ENCODE measurements at regions not wholly inside any gene's neighbourhood (a gene's known extent, or its start where the extent isn't known, plus 50 kb on each side); places are given as distances from the start of the nearest gene placed in this dataset.

DNA sequence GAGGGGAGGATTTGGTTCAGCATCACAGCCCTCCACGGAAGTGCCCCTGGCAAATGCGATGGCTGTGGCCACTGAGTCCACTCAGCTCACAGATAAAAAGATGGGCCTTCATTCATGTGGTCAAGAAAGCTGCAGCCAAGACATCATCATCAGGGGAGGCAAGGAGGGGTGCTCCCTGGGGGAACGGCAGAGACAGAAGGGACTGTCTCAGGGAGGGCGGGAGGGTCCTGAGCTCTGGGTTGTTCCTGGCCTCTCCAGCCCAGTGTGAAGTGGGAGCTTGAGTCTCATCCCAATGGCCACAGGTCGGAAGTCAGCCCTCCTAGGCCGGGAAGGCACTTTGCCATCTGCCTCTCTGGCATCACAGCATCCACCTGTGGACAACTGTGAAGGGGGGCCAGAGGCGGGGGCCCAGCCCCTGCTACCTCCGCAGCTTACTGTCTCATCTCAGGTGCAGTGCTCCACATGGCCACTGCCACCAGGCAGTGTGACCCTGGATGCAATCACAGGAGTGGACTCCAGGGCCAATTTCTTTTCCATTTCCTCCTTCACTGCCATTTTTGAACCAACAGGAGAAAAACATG lies 137.8 kb upstream of the SOX1 start:
- no peak overlapping the region for H2AFZ ChIP-seq (ENCODE audit: control insufficient read depth, low read depth, low read length)
- H3K4me2 ChIP-seq (ENCODE audit: control insufficient read depth, insufficient read depth) = no peak overlapping the region
- POLR2A ChIA-PET = no interaction called here
- in situ Hi-C loops (cut with MboI) (loop anchor here (5.0 kb wide), 1 partner anchor 48 kb away; no protein-coding TSS in a partner anchor), intact Hi-C loops (cut with micrococcal nuclease; ENCODE audit: unreplicated experiment) (no loop called here)
- H3K36me3 ChIP-seq (ENCODE audit: control insufficient read depth in 2 of 2, insufficient read depth in 2 of 2, low read length in 1 of 2) = no peaks in the 10 kb centered on the region
- H3K9me3 ChIP-seq (replicated peaks; ENCODE audit: control insufficient read depth, insufficient read depth, low read length) = no peaks in the 10 kb centered on the region
- H3K9ac ChIP-seq (ENCODE audit: control insufficient read depth, insufficient read depth, low read length) = no peak overlapping the region
- H3K4me3 ChIP-seq = no peak overlapping the region
- BruUV-seq (replicated peaks) = no TSS peak
- H4K20me1 ChIP-seq (ENCODE audit: control insufficient read depth, insufficient read depth) = no peaks in the 10 kb centered on the region
- FAIRE-seq (no peak), ATAC-seq (no peak), DNase-seq (ENCODE audit: low read depth, low spot score) (no peak)
- no peak overlapping the region for H3K27ac ChIP-seq (ENCODE audit: control insufficient read depth, insufficient read depth)
- SMC1A ChIA-PET (ENCODE audit: uncharacterized antibody, unreplicated experiment) = no interaction called here
- no peaks in the 10 kb centered on the region for H3K27me3 ChIP-seq (replicated peaks in 1 of 2; ENCODE audit: control insufficient read depth in 2 of 2, insufficient read depth in 2 of 2, low read length in 1 of 2)
- no peaks in the 10 kb centered on the region for H3K79me2 ChIP-seq (ENCODE audit: control insufficient read depth, insufficient read depth, low read length)
- no peak for TF ChIP-seq POLR2AphosphoS5 (IDR thresholded peaks at IDR 0.05; ENCODE audit: low read length)
- no peak for TF ChIP-seq ETV6 (conservative IDR thresholded peaks at IDR 0.05 in 1 of 2, IDR thresholded peaks at IDR 0.05 in 1 of 2; ENCODE audit: borderline replicate concordance in 1 of 2, low read depth in 1 of 2)
- no peak for TF ChIP-seq KDM1A (IDR thresholded peaks at IDR 0.05; ENCODE audit: borderline replicate concordance)
- H3K4me1 ChIP-seq (ENCODE audit: control insufficient read depth, insufficient read depth, low read length) = no peaks in the 10 kb centered on the region
- WGBS (ENCODE audit: insufficient coverage, insufficient replicate concordance, low lambda C conversion rate, missing lambda C conversion rate) = 26% methylated on average over 6 of the region's 8 CpGs
- CTCF ChIA-PET = no interaction called here
- RAD21 ChIA-PET (ENCODE audit: unreplicated experiment) = no interaction called here

- Histone ChIP-seq H2AFZ (ENCODE audit: control insufficient read depth, low read depth, low read length) (no peak overlapping the region), H3K27ac (ENCODE audit: control insufficient read depth, insufficient read depth) (no peak overlapping the region), H3K36me3 (ENCODE audit: control insufficient read depth in 2 of 2, insufficient read depth in 2 of 2, low read length in 1 of 2) (no peaks in the 10 kb centered on the region), H3K27me3 (replicated peaks in 1 of 2; ENCODE audit: control insufficient read depth in 2 of 2, insufficient read depth in 2 of 2, low read length in 1 of 2) (no peaks in the 10 kb centered on the region), H4K20me1 (ENCODE audit: control insufficient read depth, insufficient read depth) (no peaks in the 10 kb centered on the region), H3K4me1 (ENCODE audit: control insufficient read depth, insufficient read depth, low read length) (no peaks in the 10 kb centered on the region), H3K79me2 (ENCODE audit: control insufficient read depth, insufficient read depth, low read length) (no peaks in the 10 kb centered on the region), H3K9me3 (replicated peaks; ENCODE audit: control insufficient read depth, insufficient read depth, low read length) (no peaks in the 10 kb centered on the region; the same call in 2 of the 3 replicates), H3K4me2 (ENCODE audit: control insufficient read depth, insufficient read depth) (no peak overlapping the region), H3K9ac (ENCODE audit: control insufficient read depth, insufficient read depth, low read length) (no peak overlapping the region), H3K4me3 (no peak overlapping the region)
- RAD21 ChIA-PET (ENCODE audit: unreplicated experiment) = no interaction called here
- TF ChIP-seq FOXK2 (IDR thresholded peaks at IDR 0.05) = no peak
- no peak for FAIRE-seq
- DNase-seq (ENCODE audit: low read depth, low spot score) = no peak
- CTCF ChIA-PET = interaction anchor here (0.6 kb wide), 1 partner anchor 397 kb away, joined by 4 read pairs; no protein-coding TSS in a partner anchor
- intact Hi-C loops (cut with micrococcal nuclease; ENCODE audit: unreplicated experiment) = no loop called here
- SMC1A ChIA-PET (ENCODE audit: uncharacterized antibody, unreplicated experiment) = no interaction called here
- no peak for ATAC-seq
- in situ Hi-C loops (cut with MboI) = no loop called here
- POLR2A ChIA-PET = no interaction called here
- no TSS peak for BruUV-seq (replicated peaks)
- WGBS (ENCODE audit: insufficient coverage, insufficient replicate concordance, low lambda C conversion rate, missing lambda C conversion rate) = 14% methylated on average over 3 of the region's 3 CpGs
Measured at GRCh38 chr13:111936267-111936925, 130.6 kb upstream of the SOX1 start.

All from GM12878 (cell line).